ENCODE measurements at regions not wholly inside any gene's neighbourhood (a gene's known extent, or its start where the extent isn't known, plus 50 kb on each side); places are given as distances from the start of the nearest gene placed in this dataset.

- H2AK5ac ChIP-seq (ENCODE audit: low read depth, low read length) = no peak overlapping the region
- no peak for DNase-seq
- H3K4me3 ChIP-seq (ENCODE audit: insufficient read depth, low read depth, low read length) = no peak overlapping the region
- H3K79me1 ChIP-seq (ENCODE audit: low read depth in 1 of 2, low read length in 2 of 2) = no peaks in the 10 kb centered on the region
- H3K27ac ChIP-seq (ENCODE audit: insufficient read depth, low read length) = no peak overlapping the region
- H2AK9ac ChIP-seq (replicated peaks; ENCODE audit: low read depth, low read length, poor library complexity) = no peak overlapping the region
- no peak overlapping the region for H3K14ac ChIP-seq (replicated peaks; ENCODE audit: low read depth, low read length)
- H2BK15ac ChIP-seq (ENCODE audit: low read depth, low read length) = no peak overlapping the region
- H4K20me1 ChIP-seq (ENCODE audit: insufficient read depth, low read length) = no peaks in the 10 kb centered on the region
- no peak overlapping the region for H3K23ac ChIP-seq (ENCODE audit: low read depth, low read length)
- no peak overlapping the region for H4K8ac ChIP-seq (ENCODE audit: low read depth in 2 of 2, low read length in 2 of 2)
- H2BK5ac ChIP-seq (ENCODE audit: low read depth, low read length, poor library complexity, severe bottlenecking) = no peak overlapping the region
- H3K56ac ChIP-seq (ENCODE audit: extremely low read depth, insufficient read depth, low read length) = no peak overlapping the region
- WGBS, 2 experiments (ENCODE audit: extremely low coverage in 2 of 2, insufficient read length in 1 of 2) = no CpG with 5 or more reads among the region's 3 CpGs
- intact Hi-C loops (cut with micrococcal nuclease) (no loop called here), in situ Hi-C loops (cut with MboI; ENCODE audit: low sequenced_read_pairs) (no loop called here), dilution Hi-C loops (cut with HindIII; ENCODE audit: low sequenced_read_pairs, unreplicated experiment) (no loop called here)
- no peak overlapping the region for H4K5ac ChIP-seq (ENCODE audit: low read depth, low read length)
- H2AFZ ChIP-seq (replicated peaks; ENCODE audit: low read length, poor library complexity) = no peak overlapping the region
- no peak overlapping the region for H3K18ac ChIP-seq (ENCODE audit: low read depth, low read length)
- no peaks in the 10 kb centered on the region for H3K9me3 ChIP-seq (ENCODE audit: control insufficient read depth, insufficient read depth, low read length)
- BruUV-seq (replicated peaks) = no TSS peak
- ChIA-PET CTCF (no interaction called here), POLR2A (ENCODE audit: unreplicated experiment) (no interaction called here)
- no peak for ATAC-seq (ENCODE audit: low read depth)
- no peak overlapping the region for H2BK20ac ChIP-seq (ENCODE audit: low read depth, low read length)
- H2BK120ac ChIP-seq (ENCODE audit: low read depth, low read length) = no peak overlapping the region
- no peaks in the 10 kb centered on the region for H3K27me3 ChIP-seq (ENCODE audit: control insufficient read depth, insufficient read depth, low read length)
- no peak overlapping the region for H3K4ac ChIP-seq (ENCODE audit: low read depth, low read length)
- no peaks in the 10 kb centered on the region for H3K36me3 ChIP-seq (ENCODE audit: control insufficient read depth, insufficient read depth, low read length)
- H3K9ac ChIP-seq (ENCODE audit: low read depth, low read length) = no peak overlapping the region
- H3K4me2 ChIP-seq (ENCODE audit: low read depth, low read length) = no peak overlapping the region
- H4K91ac ChIP-seq (ENCODE audit: insufficient read depth, low read depth, low read length) = no peak overlapping the region
- no peaks in the 10 kb centered on the region for H3K9me1 ChIP-seq (ENCODE audit: insufficient read depth, low read length)
- TF ChIP-seq CHD1 (IDR thresholded peaks at IDR 0.05; ENCODE audit: low read depth, low read length) (no peak), MAZ (IDR thresholded peaks at IDR 0.05; ENCODE audit: borderline replicate concordance, low read depth, low read length) (no peak), MAFK (IDR thresholded peaks at IDR 0.05; ENCODE audit: low read depth, low read length) (no peak), FOS (IDR thresholded peaks at IDR 0.05; ENCODE audit: low read depth, low read length) (no peak), POLR2A (IDR thresholded peaks at IDR 0.05; ENCODE audit: low read depth, low read length) (no peak), CTCF (conservative IDR thresholded peaks at IDR 0.05; ENCODE audit: low read depth, low read length) (no peak), RCOR1 (IDR thresholded peaks at IDR 0.05; ENCODE audit: insufficient replicate concordance, low read length) (no peak), NFE2L2 (IDR thresholded peaks at IDR 0.05; ENCODE audit: low read depth, low read length) (no peak), BHLHE40 (IDR thresholded peaks at IDR 0.05; ENCODE audit: low read depth, low read length) (no peak)
- peaks cover 2% of the 10 kb centered on the region; the same call in 1 of the 2 replicates for H3K4me1 ChIP-seq (ENCODE audit: control insufficient read depth, insufficient read depth, low read length)
These were observed 222.4 kb downstream of the KDR start for GRCh38 chr4:54902976-54903375.

Measured in IMR-90 (cell line).